GM21381 (cell line): ENCODE measurements at regions not wholly inside any gene's neighbourhood (a gene's known extent, or its start where the extent isn't known, plus 50 kb on each side); places are given as distances from the start of the nearest gene placed in this dataset.
"Not testable (repeated sequence)": the region's sequence is repeated elsewhere in the genome, so short reads cannot be mapped to it uniquely, and the experiment has no call there.

ENCODE experiments used
- ATAC-seq: cut with Tn5 transposase; IDR thresholded peaks from one replicate; pipeline ENCODE4 v1.9.1; 2021; ENCODE audit warnings: mild to moderate bottlenecking, moderate library complexity; ENCODE audit not compliant: unreplicated experiment

GRCh38 chr2:83016343-83017110, 1442.6 kb downstream of the SUCLG1 start:
- ATAC-seq = no peak

- no peak for ATAC-seq
Observed at GRCh38 chr2:83015900-83016299, 1443.2 kb downstream of the SUCLG1 start.

GRCh38 chr2:83015035-83015715, 1443.9 kb downstream of the SUCLG1 start:
- ATAC-seq = no peak

- no peak for ATAC-seq
Observed at GRCh38 chr2:83014462-83014861, 1444.6 kb downstream of the SUCLG1 start.

- ATAC-seq = no peak
Observed at GRCh38 chr2:83006961-83007360, 1452.1 kb downstream of the SUCLG1 start.

- no peak for ATAC-seq
Observed at GRCh38 chr2:83003555-83003954, 1455.5 kb downstream of the SUCLG1 start.

GRCh38 chr2:83002706-83003105, 1456.4 kb downstream of the SUCLG1 start:
- ATAC-seq = no peak

- no peak for ATAC-seq
Observed at GRCh38 chr2:82998781-82999180, 1460.3 kb downstream of the SUCLG1 start.

- ATAC-seq = no peak
Observed at GRCh38 chr2:82996217-82996616, 1462.9 kb downstream of the SUCLG1 start.

GRCh38 chr2:82994151-82994550, 1464.9 kb downstream of the SUCLG1 start:
- no peak for ATAC-seq

GRCh38 chr2:82993609-82994008, 1465.5 kb downstream of the SUCLG1 start:
- no peak for ATAC-seq

GRCh38 chr2:82992968-82993367, 1466.1 kb downstream of the SUCLG1 start:
- ATAC-seq = no peak

GRCh38 chr2:82987706-82988105, 1471.4 kb downstream of the SUCLG1 start:
- ATAC-seq = not testable (repeated sequence)

GRCh38 chr2:82986899-82987298, 1472.2 kb downstream of the SUCLG1 start:
- ATAC-seq = no peak

GRCh38 chr2:82985572-82986197, 1473.4 kb downstream of the SUCLG1 start:
- no peak for ATAC-seq

- ATAC-seq = no peak
Observed at GRCh38 chr2:82968358-82968757, 1490.7 kb downstream of the SUCLG1 start.

GRCh38 chr2:82964341-82964740, 1494.7 kb downstream of the SUCLG1 start:
- ATAC-seq = no peak

- ATAC-seq = no peak
Observed at GRCh38 chr2:82959727-82960126, 1499.4 kb downstream of the SUCLG1 start.

GRCh38 chr2:82954868-82955267, 1504.2 kb downstream of the SUCLG1 start:
- no peak for ATAC-seq

- ATAC-seq = no peak
Observed at GRCh38 chr2:82939211-82939610, 1519.9 kb downstream of the SUCLG1 start.

- not testable (repeated sequence) for ATAC-seq
Observed at GRCh38 chr2:82938321-82938845, 1520.7 kb downstream of the SUCLG1 start.

- no peak for ATAC-seq
Observed at GRCh38 chr2:82913566-82913965, 1545.5 kb downstream of the SUCLG1 start.
